OCI-LY1 (cell line): ENCODE measurements at regions not wholly inside any gene's neighbourhood (a gene's known extent, or its start where the extent isn't known, plus 50 kb on each side); places are given as distances from the start of the nearest gene placed in this dataset.

Experiments used
- CTCF ChIP-seq: fragments of 200-600 bp; sonication (generic), shearing (Covaris generic); IDR thresholded peaks from 2 replicates; pipeline ENCODE4 v1.5.1; 2017; ENCODE audit warnings: mild to moderate bottlenecking, antibody characterized with exemption, low read length, moderate library complexity, mixed read lengths
- EZH2 ChIP-seq: fragments of 200-600 bp; sonication (generic), shearing (Covaris generic); IDR thresholded peaks from 2 replicates; pipeline ENCODE4 v1.8.0; 2017; ENCODE audit warnings: borderline replicate concordance, mixed run types, mild to moderate bottlenecking, antibody characterized with exemption, low read length, moderate library complexity, mixed read lengths

GRCh38 chr6:50141100-50141499, 91.4 kb upstream of the DEFB112 start:
- TF ChIP-seq EZH2: no peak
- no peak for TF ChIP-seq CTCF
